Colonic mucosa (tissue), 4 donors: ENCODE measurements at regions not wholly inside any gene's neighbourhood (a gene's known extent, or its start where the extent isn't known, plus 50 kb on each side); places are given as distances from the start of the nearest gene placed in this dataset.

Experiments used
- DNase-seq: peaks from one replicate; pipeline ENCODE4 v3.0.0-alpha.2; 2020
- H3K27ac ChIP-seq: fragments of 200-600 bp; one replicate; pipeline ENCODE4 v1.8.0; 2021
- H3K27me3 ChIP-seq: fragments of 200-600 bp; one replicate; pipeline ENCODE4 v1.8.0; 2021
- H3K36me3 ChIP-seq: fragments of 200-600 bp; one replicate; pipeline ENCODE4 v1.8.0; 2021
- H3K4me1 ChIP-seq: fragments of 200-600 bp; one replicate; pipeline ENCODE4 v1.8.0; 2021; ENCODE audit warnings: mild to moderate bottlenecking
- H3K4me3 ChIP-seq: fragments of 200-600 bp; one replicate; pipeline ENCODE4 v1.8.0; 2021
- H3K9ac ChIP-seq, 2 donors: one replicate each; pipeline ENCODE4 v1.7.0; 2013; ENCODE audit warnings: control low read depth in 2 of 2, low read depth in 2 of 2, low read length in 2 of 2
- H3K9me3 ChIP-seq: fragments of 200-600 bp; one replicate; pipeline ENCODE4 v1.8.0; 2021
- intact Hi-C: fragments of 100-400 bp; cut with DNase I; formaldehyde crosslinking; loops from one replicate; pipeline ENCODE4 v1.14.1; 2022
- TF ChIP-seq, protein P1 (sequence below): fragments of 200-600 bp; IDR thresholded peaks from one replicate; pipeline ENCODE4 v1.8.0; 2022; ENCODE audit warnings: antibody characterized with exemption, mild to moderate bottlenecking
- donor health status: healthy.
- donor health status: DM: no; HTN: no; CAD: no.
- donor health status: DM: no; HTN: no; CAD: no.

- intact Hi-C loops = no loop called here
- H3K27ac ChIP-seq = no peak overlapping the region
- no peaks in the 10 kb centered on the region for H3K36me3 ChIP-seq
- H3K4me3 ChIP-seq = no peak overlapping the region
- DNase-seq = no peak
- H3K4me1 ChIP-seq = no peaks in the 10 kb centered on the region
- H3K27me3 ChIP-seq = no peaks in the 10 kb centered on the region
- no peaks in the 10 kb centered on the region for H3K9me3 ChIP-seq
- TF ChIP-seq, protein P1, sequence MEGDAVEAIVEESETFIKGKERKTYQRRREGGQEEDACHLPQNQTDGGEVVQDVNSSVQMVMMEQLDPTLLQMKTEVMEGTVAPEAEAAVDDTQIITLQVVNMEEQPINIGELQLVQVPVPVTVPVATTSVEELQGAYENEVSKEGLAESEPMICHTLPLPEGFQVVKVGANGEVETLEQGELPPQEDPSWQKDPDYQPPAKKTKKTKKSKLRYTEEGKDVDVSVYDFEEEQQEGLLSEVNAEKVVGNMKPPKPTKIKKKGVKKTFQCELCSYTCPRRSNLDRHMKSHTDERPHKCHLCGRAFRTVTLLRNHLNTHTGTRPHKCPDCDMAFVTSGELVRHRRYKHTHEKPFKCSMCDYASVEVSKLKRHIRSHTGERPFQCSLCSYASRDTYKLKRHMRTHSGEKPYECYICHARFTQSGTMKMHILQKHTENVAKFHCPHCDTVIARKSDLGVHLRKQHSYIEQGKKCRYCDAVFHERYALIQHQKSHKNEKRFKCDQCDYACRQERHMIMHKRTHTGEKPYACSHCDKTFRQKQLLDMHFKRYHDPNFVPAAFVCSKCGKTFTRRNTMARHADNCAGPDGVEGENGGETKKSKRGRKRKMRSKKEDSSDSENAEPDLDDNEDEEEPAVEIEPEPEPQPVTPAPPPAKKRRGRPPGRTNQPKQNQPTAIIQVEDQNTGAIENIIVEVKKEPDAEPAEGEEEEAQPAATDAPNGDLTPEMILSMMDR = no peak
- no peak overlapping the region for H3K9ac ChIP-seq
Observed at GRCh38 chr5:117160391-117160790, 585.8 kb upstream of the SEMA6A start.

DNA sequence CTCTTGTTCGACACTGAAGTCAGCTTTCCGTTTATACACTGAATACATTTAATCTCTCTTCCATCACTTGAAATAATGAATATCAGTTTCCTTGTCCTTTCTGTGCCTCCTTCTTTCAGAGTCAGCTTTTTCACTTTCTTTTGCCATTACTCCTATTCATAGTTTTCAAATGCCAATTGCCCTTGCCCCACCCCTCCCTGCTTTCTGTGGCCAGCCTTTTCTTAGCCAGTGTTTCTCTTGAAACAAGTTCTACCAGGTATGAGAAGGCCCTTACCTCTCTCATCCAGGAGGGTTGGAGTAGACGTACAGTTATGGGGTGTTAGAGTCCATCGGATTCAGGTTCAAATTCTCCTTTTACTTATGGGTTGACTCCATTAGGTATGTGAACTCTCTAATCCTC is 574.7 kb upstream of the SEMA6A start:
- TF ChIP-seq, protein P1 = no peak

DNA sequence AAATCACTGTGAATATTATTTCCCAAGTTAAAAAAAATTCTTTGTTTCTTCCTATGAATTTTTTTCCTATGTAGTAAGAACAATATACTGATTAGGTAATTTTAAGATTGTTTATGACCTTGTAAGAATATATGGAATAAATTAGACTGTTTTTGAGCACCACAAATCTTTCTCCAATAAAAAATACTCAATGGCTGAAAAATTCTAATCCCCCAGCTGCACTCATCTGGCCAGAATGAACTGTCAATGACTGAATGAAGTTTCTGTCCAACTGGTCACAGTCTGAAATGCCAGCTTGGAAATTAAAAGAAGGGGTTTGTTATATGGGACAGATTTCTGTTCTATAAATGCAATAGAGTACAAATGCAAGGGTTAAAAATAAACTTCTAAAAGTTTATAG is 569.5 kb upstream of the SEMA6A start:
- H3K36me3 ChIP-seq = no peaks in the 10 kb centered on the region
- TF ChIP-seq, protein P1 = no peak
- no peaks in the 10 kb centered on the region for H3K4me1 ChIP-seq
- no peak overlapping the region for H3K9ac ChIP-seq
- H3K9me3 ChIP-seq = no peaks in the 10 kb centered on the region
- no peaks in the 10 kb centered on the region for H3K27me3 ChIP-seq
- no peak for DNase-seq
- H3K4me3 ChIP-seq = no peak overlapping the region
- H3K27ac ChIP-seq = no peak overlapping the region
- intact Hi-C loops = no loop called here

More for the DNA sequence above, 574.7 kb upstream of the SEMA6A start:
- no peak overlapping the region for H3K27ac ChIP-seq
- H3K27me3 ChIP-seq = no peaks in the 10 kb centered on the region
- no peak for DNase-seq
- no peaks in the 10 kb centered on the region for H3K4me1 ChIP-seq
- no peak overlapping the region for H3K9ac ChIP-seq
- H3K9me3 ChIP-seq = no peaks in the 10 kb centered on the region
- H3K4me3 ChIP-seq = no peak overlapping the region
- H3K36me3 ChIP-seq = no peaks in the 10 kb centered on the region
- intact Hi-C loops = no loop called here

- no peak overlapping the region for H3K4me3 ChIP-seq
- no peaks in the 10 kb centered on the region for H3K4me1 ChIP-seq
- no peaks in the 10 kb centered on the region for H3K9me3 ChIP-seq
- H3K9ac ChIP-seq = no peak overlapping the region
- no peak for DNase-seq
- no peak overlapping the region for H3K27ac ChIP-seq
- intact Hi-C loops = no loop called here
- H3K27me3 ChIP-seq = no peaks in the 10 kb centered on the region
- H3K36me3 ChIP-seq = no peaks in the 10 kb centered on the region
- TF ChIP-seq, protein P1 = no peak
Observed at GRCh38 chr5:117143406-117143805, 568.8 kb upstream of the SEMA6A start.

GRCh38 chr5:117138523-117138922 is 563.9 kb upstream of the SEMA6A start:
- no peaks in the 10 kb centered on the region for H3K27me3 ChIP-seq
- no peaks in the 10 kb centered on the region for H3K4me1 ChIP-seq
- H3K27ac ChIP-seq = no peak overlapping the region
- intact Hi-C loops = no loop called here
- H3K36me3 ChIP-seq = no peaks in the 10 kb centered on the region
- H3K9ac ChIP-seq = no peak overlapping the region
- H3K9me3 ChIP-seq = no peaks in the 10 kb centered on the region
- no peak overlapping the region for H3K4me3 ChIP-seq
- DNase-seq = no peak
- TF ChIP-seq, protein P1 = no peak

- no peaks in the 10 kb centered on the region for H3K9me3 ChIP-seq
- intact Hi-C loops = no loop called here
- H3K9ac ChIP-seq = no peak overlapping the region
- TF ChIP-seq, protein P1 = no peak
- no peaks in the 10 kb centered on the region for H3K36me3 ChIP-seq
- no peaks in the 10 kb centered on the region for H3K4me1 ChIP-seq
- H3K27ac ChIP-seq = no peak overlapping the region
- no peak for DNase-seq
- H3K27me3 ChIP-seq = no peaks in the 10 kb centered on the region
- no peak overlapping the region for H3K4me3 ChIP-seq
Observed at GRCh38 chr5:117135851-117136250, 561.2 kb upstream of the SEMA6A start.
